SU-DHL-6 (cell line): ENCODE measurements at regions not wholly inside any gene's neighbourhood (a gene's known extent, or its start where the extent isn't known, plus 50 kb on each side); places are given as distances from the start of the nearest gene placed in this dataset.

ENCODE experiments used
- H2AFZ ChIP-seq: fragments of 200-600 bp; sonication (generic); 2 replicates; pipeline ENCODE4 v1.6.1; 2014; ENCODE audit warnings: low read depth, mild to moderate bottlenecking, moderate library complexity, mixed read lengths, antibody characterized with exemption, low read length; ENCODE audit not compliant: severe bottlenecking
- H3F3A ChIP-seq: fragments of 200-600 bp; shearing (Covaris generic); 2 replicates; pipeline ENCODE4 v1.6.0; 2016; ENCODE audit warnings: antibody characterized with exemption, mild to moderate bottlenecking; ENCODE audit not compliant: insufficient read depth
- H3K27ac ChIP-seq: fragments of 200-600 bp; sonication (generic); 2 replicates; pipeline ENCODE4 v1.5.1; 2016; ENCODE audit warnings: low read depth, mild to moderate bottlenecking, low read length, moderate library complexity, mixed read lengths
- H3K27me3 ChIP-seq: fragments of 200-600 bp; sonication (generic), shearing (Covaris generic); 2 replicates; pipeline ENCODE4 v1.6.0; 2014; ENCODE audit warnings: mild to moderate bottlenecking, low read length
- H3K36me3 ChIP-seq: fragments of 200-600 bp; sonication (generic); 2 replicates; pipeline ENCODE4 v1.6.1; 2014; ENCODE audit warnings: mild to moderate bottlenecking, low read length, mixed read lengths
- H3K4me2 ChIP-seq: fragments of 300-600, 200-600 bp; shearing (Covaris generic), sonication (generic); 2 replicates; pipeline ENCODE4 v1.6.0; 2014; ENCODE audit warnings: low read length, low read depth, mild to moderate bottlenecking; ENCODE audit not compliant: poor library complexity, severe bottlenecking
- H3K4me3 ChIP-seq: fragments of 200-600 bp; sonication (generic); 2 replicates; pipeline ENCODE4 v1.5.1; 2014; ENCODE audit warnings: antibody characterized with exemption, low read length, mild to moderate bottlenecking, mixed read lengths; ENCODE audit not compliant: insufficient read depth, poor library complexity, severe bottlenecking
- H3K79me2 ChIP-seq: fragments of 200-600 bp; sonication (generic); 2 replicates; pipeline ENCODE4 v1.6.1; 2014; ENCODE audit warnings: mild to moderate bottlenecking, low read length, moderate library complexity; ENCODE audit not compliant: insufficient read depth
- H3K9ac ChIP-seq: fragments of 200-600 bp; sonication (generic); 2 replicates; pipeline ENCODE4 v1.7.0; 2014; ENCODE audit warnings: mild to moderate bottlenecking, low read length
- H3K9me2 ChIP-seq: fragments of 200-600 bp; sonication (generic); replicated peaks from 2 replicates; pipeline ENCODE4 v1.6.1; 2014; ENCODE audit warnings: low read length; ENCODE audit not compliant: insufficient read depth
- H3K9me3 ChIP-seq: fragments of 200-600 bp; sonication (generic); 2 replicates; pipeline ENCODE4 v1.6.1; 2014; ENCODE audit warnings: low read length, mixed read lengths; ENCODE audit not compliant: insufficient read depth
- H4K20me1 ChIP-seq: fragments of 200-600 bp; sonication (generic); 2 replicates; pipeline ENCODE4 v1.6.1; 2014; ENCODE audit warnings: low read depth, mild to moderate bottlenecking, antibody characterized with exemption, low read length, moderate library complexity, mixed read lengths
- CTCF ChIP-seq: fragments of 200-600 bp; sonication (generic); IDR thresholded peaks from one replicate; pipeline ENCODE4 v1.5.1; 2017; ENCODE audit warnings: antibody characterized with exemption, mild to moderate bottlenecking, low read length, moderate library complexity; ENCODE audit not compliant: insufficient read depth, poor library complexity, severe bottlenecking
- EZH2phosphoT487 ChIP-seq: fragments of 200-600 bp; sonication (generic), shearing (Covaris generic); conservative IDR thresholded peaks from 2 replicates; pipeline ENCODE4 v1.6.1; 2018; ENCODE audit warnings: mild to moderate bottlenecking, antibody characterized with exemption, low read length, moderate library complexity, mixed read lengths

GRCh38 chr4:179114615-179115014, 1672.4 kb upstream of the AGA start:
- Histone ChIP-seq H3K27ac (no peak overlapping the region), H3K36me3 (no peaks in the 10 kb centered on the region), H3F3A (no peaks in the 10 kb centered on the region), H3K4me2 (no peak overlapping the region), H3K4me3 (no peak overlapping the region), H3K9me3 (no peaks in the 10 kb centered on the region), H3K79me2 (no peaks in the 10 kb centered on the region), H2AFZ (no peak overlapping the region), H3K9ac (no peak overlapping the region), H4K20me1 (no peaks in the 10 kb centered on the region), H3K9me2 (no peaks in the 10 kb centered on the region), H3K27me3 (no peaks in the 10 kb centered on the region)
- TF ChIP-seq CTCF (no peak), EZH2phosphoT487 (no peak)

- no peak for TF ChIP-seq EZH2phosphoT487
- TF ChIP-seq CTCF: no peak
- no peaks in the 10 kb centered on the region for H3K9me3 ChIP-seq
- H3K79me2 ChIP-seq: no peaks in the 10 kb centered on the region
- no peak overlapping the region for H3K27ac ChIP-seq
- no peak overlapping the region for H3K4me3 ChIP-seq
- H3K4me2 ChIP-seq: no peak overlapping the region
- H3K27me3 ChIP-seq: no peaks in the 10 kb centered on the region
- no peak overlapping the region for H3K9ac ChIP-seq
- no peak overlapping the region for H2AFZ ChIP-seq
- no peaks in the 10 kb centered on the region for H4K20me1 ChIP-seq
- H3K36me3 ChIP-seq: no peaks in the 10 kb centered on the region
- H3K9me2 ChIP-seq: no peaks in the 10 kb centered on the region
- no peaks in the 10 kb centered on the region for H3F3A ChIP-seq
These were observed 1673.8 kb upstream of the AGA start for GRCh38 chr4:179116011-179116410.

- Histone ChIP-seq H3K4me2 (no peak overlapping the region), H4K20me1 (no peaks in the 10 kb centered on the region), H3K27ac (no peak overlapping the region), H3K4me3 (no peak overlapping the region), H3K36me3 (no peaks in the 10 kb centered on the region), H3K9me2 (no peaks in the 10 kb centered on the region), H3K79me2 (no peaks in the 10 kb centered on the region), H3F3A (no peaks in the 10 kb centered on the region), H2AFZ (no peak overlapping the region), H3K27me3 (no peaks in the 10 kb centered on the region), H3K9ac (no peak overlapping the region), H3K9me3 (no peaks in the 10 kb centered on the region)
- no peak for TF ChIP-seq EZH2phosphoT487
- TF ChIP-seq CTCF: no peak
These were observed 1674.3 kb upstream of the AGA start for GRCh38 chr4:179116581-179116980.

- Histone ChIP-seq H3K36me3 (no peaks in the 10 kb centered on the region), H4K20me1 (no peaks in the 10 kb centered on the region), H3K9me3 (no peaks in the 10 kb centered on the region), H3K9ac (no peak overlapping the region), H3K9me2 (no peaks in the 10 kb centered on the region), H3F3A (no peaks in the 10 kb centered on the region), H2AFZ (no peak overlapping the region), H3K27ac (no peak overlapping the region), H3K79me2 (no peaks in the 10 kb centered on the region), H3K4me3 (no peak overlapping the region), H3K27me3 (no peaks in the 10 kb centered on the region), H3K4me2 (no peak overlapping the region)
- TF ChIP-seq EZH2phosphoT487 (no peak), CTCF (no peak)
These were observed 1680.8 kb upstream of the AGA start for GRCh38 chr4:179123084-179123483.
